ENCODE measurements at regions not wholly inside any gene's neighbourhood (a gene's known extent, or its start where the extent isn't known, plus 50 kb on each side); places are given as distances from the start of the nearest gene placed in this dataset.

DNA sequence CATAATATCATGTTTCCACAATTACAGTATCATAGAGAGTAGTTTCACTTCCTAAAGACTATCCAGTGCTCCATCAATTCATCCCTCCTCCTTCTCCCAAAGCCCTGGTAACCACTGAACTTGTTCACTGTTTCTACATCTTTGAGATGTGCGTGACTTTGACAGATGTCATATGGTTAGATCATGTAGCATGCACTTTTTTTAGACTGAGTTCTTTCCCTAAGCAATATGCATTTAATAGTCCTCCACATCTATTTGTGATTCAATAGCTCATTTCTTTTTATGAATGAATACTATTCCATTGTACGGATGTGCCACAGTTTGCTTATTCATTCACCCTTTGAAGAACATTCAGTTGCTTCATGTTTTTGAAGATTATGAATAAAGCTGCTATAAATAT, 560.4 kb upstream of the LRRTM4 start:
- no peak for DNase-seq
- TF ChIP-seq EP300 (IDR thresholded peaks at IDR 0.05) (no peak), POLR2AphosphoS5 (IDR thresholded peaks at IDR 0.05) (no peak), POLR2A (IDR thresholded peaks at IDR 0.05) (no peak)
- TF ChIP-seq, protein P1, sequence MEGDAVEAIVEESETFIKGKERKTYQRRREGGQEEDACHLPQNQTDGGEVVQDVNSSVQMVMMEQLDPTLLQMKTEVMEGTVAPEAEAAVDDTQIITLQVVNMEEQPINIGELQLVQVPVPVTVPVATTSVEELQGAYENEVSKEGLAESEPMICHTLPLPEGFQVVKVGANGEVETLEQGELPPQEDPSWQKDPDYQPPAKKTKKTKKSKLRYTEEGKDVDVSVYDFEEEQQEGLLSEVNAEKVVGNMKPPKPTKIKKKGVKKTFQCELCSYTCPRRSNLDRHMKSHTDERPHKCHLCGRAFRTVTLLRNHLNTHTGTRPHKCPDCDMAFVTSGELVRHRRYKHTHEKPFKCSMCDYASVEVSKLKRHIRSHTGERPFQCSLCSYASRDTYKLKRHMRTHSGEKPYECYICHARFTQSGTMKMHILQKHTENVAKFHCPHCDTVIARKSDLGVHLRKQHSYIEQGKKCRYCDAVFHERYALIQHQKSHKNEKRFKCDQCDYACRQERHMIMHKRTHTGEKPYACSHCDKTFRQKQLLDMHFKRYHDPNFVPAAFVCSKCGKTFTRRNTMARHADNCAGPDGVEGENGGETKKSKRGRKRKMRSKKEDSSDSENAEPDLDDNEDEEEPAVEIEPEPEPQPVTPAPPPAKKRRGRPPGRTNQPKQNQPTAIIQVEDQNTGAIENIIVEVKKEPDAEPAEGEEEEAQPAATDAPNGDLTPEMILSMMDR (IDR thresholded peaks at IDR 0.05), result no peak
- intact Hi-C loops (cut with DNase I), result no loop called here
- WGBS, 2 donors, result 89 to 91% methylated on average over 2 of the region's 2 CpGs
- no peak overlapping the region for H3K27ac ChIP-seq
- H3K4me3 ChIP-seq, result no peak overlapping the region
- H3K4me1 ChIP-seq, result no peaks in the 10 kb centered on the region
- no peaks in the 10 kb centered on the region for H3K27me3 ChIP-seq
- H3K36me3 ChIP-seq, result no peaks in the 10 kb centered on the region
- H3K9me3 ChIP-seq, result no peaks in the 10 kb centered on the region

GRCh38 chr2:78093436-78093835, 571.3 kb upstream of the LRRTM4 start:
- H3K27ac ChIP-seq, result no peak overlapping the region
- no peak for DNase-seq
- no peaks in the 10 kb centered on the region for H3K9me3 ChIP-seq
- no peaks in the 10 kb centered on the region for H3K4me1 ChIP-seq
- H3K27me3 ChIP-seq, result no peaks in the 10 kb centered on the region
- H3K4me3 ChIP-seq, result no peak overlapping the region
- intact Hi-C loops (cut with DNase I), result no loop called here
- H3K36me3 ChIP-seq, result no peaks in the 10 kb centered on the region
- TF ChIP-seq POLR2A (IDR thresholded peaks at IDR 0.05) (no peak), POLR2AphosphoS5 (IDR thresholded peaks at IDR 0.05) (no peak), EP300 (IDR thresholded peaks at IDR 0.05) (no peak)
- TF ChIP-seq, protein P1 (IDR thresholded peaks at IDR 0.05), result no peak

GRCh38 chr2:78109272-78109671, 587.1 kb upstream of the LRRTM4 start:
- intact Hi-C loops (cut with DNase I), result no loop called here
- Histone ChIP-seq H3K27me3 (no peaks in the 10 kb centered on the region), H3K4me1 (no peaks in the 10 kb centered on the region), H3K4me3 (no peak overlapping the region), H3K27ac (no peak overlapping the region), H3K36me3 (no peaks in the 10 kb centered on the region), H3K9me3 (no peaks in the 10 kb centered on the region)
- DNase-seq, result no peak
- WGBS, 2 donors, result 61 to 73% methylated on average over 3 of the region's 3 CpGs
- no peak for TF ChIP-seq EP300 (IDR thresholded peaks at IDR 0.05)
- TF ChIP-seq, protein P1 (IDR thresholded peaks at IDR 0.05), result no peak
- TF ChIP-seq POLR2AphosphoS5 (IDR thresholded peaks at IDR 0.05), result no peak
- no peak for TF ChIP-seq POLR2A (IDR thresholded peaks at IDR 0.05)

DNA sequence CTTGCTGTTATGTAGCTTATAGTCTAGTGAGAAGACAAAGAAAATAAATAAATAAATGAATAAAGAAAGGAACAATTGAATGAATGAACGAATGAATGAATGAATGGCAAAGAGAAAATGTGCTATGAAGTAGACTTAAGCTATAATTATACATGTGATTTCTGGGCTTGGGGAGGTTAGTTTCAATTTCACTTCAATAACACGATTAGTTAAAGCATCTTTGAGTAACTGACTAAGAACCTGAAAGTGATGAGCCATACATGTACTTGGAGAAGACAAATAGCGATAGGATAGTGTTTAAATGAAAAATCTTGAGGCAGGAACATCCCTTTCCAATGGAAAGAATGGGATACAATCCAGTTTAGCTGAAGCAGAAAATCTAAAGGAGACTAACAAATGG, 593.1 kb upstream of the LRRTM4 start:
- Histone ChIP-seq H3K4me1 (no peaks in the 10 kb centered on the region), H3K27ac (no peak overlapping the region), H3K9me3 (no peaks in the 10 kb centered on the region), H3K27me3 (no peaks in the 10 kb centered on the region), H3K4me3 (no peak overlapping the region), H3K36me3 (no peaks in the 10 kb centered on the region)
- TF ChIP-seq POLR2A (IDR thresholded peaks at IDR 0.05) (no peak), EP300 (IDR thresholded peaks at IDR 0.05) (no peak), POLR2AphosphoS5 (IDR thresholded peaks at IDR 0.05) (no peak)
- TF ChIP-seq, protein P1 (IDR thresholded peaks at IDR 0.05), result no peak
- 68 to 83% methylated on average over 3 of the region's 3 CpGs for WGBS, 2 donors
- DNase-seq, result no peak
- intact Hi-C loops (cut with DNase I), result no loop called here

- intact Hi-C loops (cut with DNase I), result no loop called here
- H3K27me3 ChIP-seq, result no peaks in the 10 kb centered on the region
- DNase-seq, result no peak
- no peaks in the 10 kb centered on the region for H3K36me3 ChIP-seq
- 78 to 82% methylated on average over 5 of the region's 5 CpGs for WGBS, 2 donors
- no peaks in the 10 kb centered on the region for H3K9me3 ChIP-seq
- TF ChIP-seq EP300 (IDR thresholded peaks at IDR 0.05) (no peak), POLR2A (IDR thresholded peaks at IDR 0.05) (no peak), POLR2AphosphoS5 (IDR thresholded peaks at IDR 0.05) (no peak)
- TF ChIP-seq, protein P1 (IDR thresholded peaks at IDR 0.05), result no peak
- no peak overlapping the region for H3K27ac ChIP-seq
- no peak overlapping the region for H3K4me3 ChIP-seq
- no peaks in the 10 kb centered on the region for H3K4me1 ChIP-seq
Measured at GRCh38 chr2:78118037-78118436, 595.9 kb upstream of the LRRTM4 start.

Data from sigmoid colon (tissue), 6 donors.